Type B pancreatic cell (in vitro differentiated cells): ENCODE measurements at regions not wholly inside any gene's neighbourhood (a gene's known extent, or its start where the extent isn't known, plus 50 kb on each side); places are given as distances from the start of the nearest gene placed in this dataset.

Source experiments
- DNase-seq: peaks from one replicate; pipeline ENCODE4 v3.0.0; 2021; ENCODE audit warnings: mixed read lengths; ENCODE audit not compliant: unreplicated experiment; ENCODE audit errors: extremely low spot score
- H3K27ac Mint-ChIP-seq: 2 replicates; pipeline ENCODE4 v1.8.0; 2021; ENCODE audit warnings: mild to moderate bottlenecking, mixed read lengths
- H3K27me3 Mint-ChIP-seq: 2 replicates; pipeline ENCODE4 v1.8.0; 2021; ENCODE audit warnings: mixed read lengths
- H3K36me3 Mint-ChIP-seq: 2 replicates; pipeline ENCODE4 v1.8.0; 2021; ENCODE audit warnings: mixed read lengths
- H3K4me1 Mint-ChIP-seq: one replicate; pipeline ENCODE4 v1.8.0; 2021; ENCODE audit warnings: mixed read lengths; ENCODE audit not compliant: unreplicated experiment
- H3K4me3 Mint-ChIP-seq: 2 replicates; pipeline ENCODE4 v1.8.0; 2021; ENCODE audit warnings: mild to moderate bottlenecking, mixed read lengths
- H3K9me3 Mint-ChIP-seq: 2 replicates; pipeline ENCODE4 v1.8.0; 2021; ENCODE audit warnings: mixed read lengths
- CTCF ChIP-seq: fragments of 200-600 bp; sonication (generic); conservative IDR thresholded peaks from 2 replicates; pipeline ENCODE4 v1.5.0; 2021; ENCODE audit warnings: antibody characterized with exemption, mild to moderate bottlenecking

GRCh38 chr6:92023410-92023966, 1395.9 kb downstream of the EPHA7 start:
- H3K27me3 Mint-ChIP-seq, result no peaks in the 10 kb centered on the region
- H3K36me3 Mint-ChIP-seq, result no peaks in the 10 kb centered on the region
- DNase-seq, result no peak
- H3K4me3 Mint-ChIP-seq, result no peak overlapping the region
- H3K9me3 Mint-ChIP-seq, result no peaks in the 10 kb centered on the region
- H3K4me1 Mint-ChIP-seq, result no peaks in the 10 kb centered on the region
- TF ChIP-seq CTCF, result no peak
- H3K27ac Mint-ChIP-seq, result no peak overlapping the region

- Mint-ChIP-seq H3K9me3 (peaks cover 8% of the 10 kb centered on the region), H3K27me3 (no peaks in the 10 kb centered on the region), H3K27ac (no peak overlapping the region), H3K36me3 (no peaks in the 10 kb centered on the region), H3K4me3 (no peak overlapping the region), H3K4me1 (no peaks in the 10 kb centered on the region)
- no peak for DNase-seq
- TF ChIP-seq CTCF, result no peak
Observed at GRCh38 chr6:92011681-92012245, 1407.6 kb downstream of the EPHA7 start.

GRCh38 chr6:92008757-92009502, 1410.4 kb downstream of the EPHA7 start:
- DNase-seq, result no peak
- Mint-ChIP-seq H3K4me3 (no peak overlapping the region), H3K27ac (no peak overlapping the region), H3K27me3 (no peaks in the 10 kb centered on the region), H3K4me1 (no peaks in the 10 kb centered on the region), H3K9me3 (peaks cover 4% of the 10 kb centered on the region), H3K36me3 (no peaks in the 10 kb centered on the region)
- TF ChIP-seq CTCF, result no peak

GRCh38 chr6:92000112-92000511, 1413.2 kb upstream of the MAP3K7 start:
- Mint-ChIP-seq H3K36me3 (no peaks in the 10 kb centered on the region), H3K9me3 (no peaks in the 10 kb centered on the region), H3K4me1 (no peaks in the 10 kb centered on the region), H3K27ac (no peak overlapping the region), H3K27me3 (no peaks in the 10 kb centered on the region), H3K4me3 (no peak overlapping the region)
- DNase-seq, result no peak
- TF ChIP-seq CTCF, result no peak

GRCh38 chr6:91994787-91995186, 1407.9 kb upstream of the MAP3K7 start:
- H3K4me1 Mint-ChIP-seq, result no peaks in the 10 kb centered on the region
- H3K27me3 Mint-ChIP-seq, result no peaks in the 10 kb centered on the region
- no peak for DNase-seq
- peaks cover 16% of the 10 kb centered on the region for H3K9me3 Mint-ChIP-seq
- no peak overlapping the region for H3K27ac Mint-ChIP-seq
- no peak overlapping the region for H3K4me3 Mint-ChIP-seq
- no peaks in the 10 kb centered on the region for H3K36me3 Mint-ChIP-seq
- TF ChIP-seq CTCF, result no peak
